22Rv1 (cell line): ENCODE measurements at regions not wholly inside any gene's neighbourhood (a gene's known extent, or its start where the extent isn't known, plus 50 kb on each side); places are given as distances from the start of the nearest gene placed in this dataset.

Experiments used
- H3K27ac ChIP-seq: fragments of 450-650 bp; 2 replicates; pipeline ENCODE4 v1.5.1; 2017
- ZFX ChIP-seq: fragments of 450-650 bp; IDR thresholded peaks from 2 replicates; pipeline ENCODE4 v1.6.1; 2017; ENCODE audit warnings: antibody characterized with exemption, borderline replicate concordance
- TF ChIP-seq, protein P1 (sequence below): fragments of 450-650 bp; IDR thresholded peaks from 2 replicates; pipeline ENCODE4 v1.5.1; 2017; ENCODE audit warnings: mild to moderate bottlenecking

DNA sequence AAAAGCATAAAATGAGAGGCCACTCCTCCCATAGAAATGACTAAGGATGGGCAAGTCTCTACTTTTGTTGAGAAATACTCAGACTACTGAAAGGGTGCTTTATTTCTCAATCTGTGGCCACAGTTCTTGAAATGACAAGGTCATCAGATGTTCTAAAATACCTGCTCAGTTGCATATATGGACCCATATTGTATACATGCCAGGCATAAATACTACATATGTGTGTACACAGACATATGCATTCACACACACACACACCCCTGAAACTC, 691.5 kb upstream of the SORCS1 start:
- no peak overlapping the region for H3K27ac ChIP-seq
- TF ChIP-seq, protein P1, sequence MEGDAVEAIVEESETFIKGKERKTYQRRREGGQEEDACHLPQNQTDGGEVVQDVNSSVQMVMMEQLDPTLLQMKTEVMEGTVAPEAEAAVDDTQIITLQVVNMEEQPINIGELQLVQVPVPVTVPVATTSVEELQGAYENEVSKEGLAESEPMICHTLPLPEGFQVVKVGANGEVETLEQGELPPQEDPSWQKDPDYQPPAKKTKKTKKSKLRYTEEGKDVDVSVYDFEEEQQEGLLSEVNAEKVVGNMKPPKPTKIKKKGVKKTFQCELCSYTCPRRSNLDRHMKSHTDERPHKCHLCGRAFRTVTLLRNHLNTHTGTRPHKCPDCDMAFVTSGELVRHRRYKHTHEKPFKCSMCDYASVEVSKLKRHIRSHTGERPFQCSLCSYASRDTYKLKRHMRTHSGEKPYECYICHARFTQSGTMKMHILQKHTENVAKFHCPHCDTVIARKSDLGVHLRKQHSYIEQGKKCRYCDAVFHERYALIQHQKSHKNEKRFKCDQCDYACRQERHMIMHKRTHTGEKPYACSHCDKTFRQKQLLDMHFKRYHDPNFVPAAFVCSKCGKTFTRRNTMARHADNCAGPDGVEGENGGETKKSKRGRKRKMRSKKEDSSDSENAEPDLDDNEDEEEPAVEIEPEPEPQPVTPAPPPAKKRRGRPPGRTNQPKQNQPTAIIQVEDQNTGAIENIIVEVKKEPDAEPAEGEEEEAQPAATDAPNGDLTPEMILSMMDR, result no peak
- TF ChIP-seq ZFX, result no peak

- no peak overlapping the region for H3K27ac ChIP-seq
- TF ChIP-seq ZFX, result no peak
- TF ChIP-seq, protein P1, result no peak
These were observed 691.0 kb upstream of the SORCS1 start for GRCh38 chr10:107855301-107856046.

- no peak for TF ChIP-seq ZFX
- no peak overlapping the region for H3K27ac ChIP-seq
These were observed 684.3 kb upstream of the SORCS1 start for GRCh38 chr10:107848726-107849360.

DNA sequence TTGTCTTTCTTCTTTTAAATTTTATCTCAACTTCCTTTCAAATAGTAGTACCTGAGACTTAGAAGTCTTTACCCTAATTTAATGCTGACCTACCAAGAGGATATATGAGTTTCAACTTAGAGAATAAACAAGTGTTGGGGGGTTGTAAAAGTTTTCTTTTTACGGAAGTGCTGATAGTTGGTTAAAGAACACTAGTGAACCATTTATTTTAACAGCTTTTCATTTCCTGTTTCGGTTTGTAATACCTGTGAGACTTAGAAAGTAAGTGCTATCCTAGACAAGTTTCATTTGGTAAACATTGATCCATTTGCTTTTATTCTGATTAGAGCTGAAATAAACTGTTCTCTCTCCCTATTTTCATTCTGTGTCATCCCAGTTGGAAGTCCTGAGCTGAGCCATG, 683.1 kb upstream of the SORCS1 start:
- TF ChIP-seq, protein P1, result no peak
- no peak for TF ChIP-seq ZFX
- no peak overlapping the region for H3K27ac ChIP-seq

GRCh38 chr10:107834706-107835105, 670.2 kb upstream of the SORCS1 start:
- no peak for TF ChIP-seq ZFX
- TF ChIP-seq, protein P1, result no peak

GRCh38 chr10:107831772-107832171, 667.3 kb upstream of the SORCS1 start:
- TF ChIP-seq ZFX, result no peak
- TF ChIP-seq, protein P1, result no peak
- H3K27ac ChIP-seq, result no peak overlapping the region

More at GRCh38 chr10:107834706-107835105, 670.2 kb upstream of the SORCS1 start:
- H3K27ac ChIP-seq, result no peak overlapping the region

DNA sequence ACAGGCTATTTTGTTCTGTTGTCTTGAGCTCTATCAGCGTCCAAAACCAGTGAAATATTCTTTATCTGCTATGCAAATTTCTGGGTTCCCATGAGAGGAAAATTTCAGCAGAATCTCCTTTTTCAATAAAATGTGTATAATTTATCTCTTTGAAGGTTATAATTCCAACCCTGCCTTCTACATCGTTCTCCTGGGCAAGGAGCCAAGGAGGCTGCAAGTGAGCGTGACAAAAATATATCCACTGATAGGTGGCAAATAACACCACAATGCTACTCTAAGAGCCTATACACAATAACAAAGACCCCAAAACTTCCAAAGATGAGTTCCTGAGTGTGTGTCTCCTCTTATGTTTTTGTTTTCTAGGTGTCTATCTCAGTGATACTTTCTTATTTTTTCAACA, 664.7 kb upstream of the SORCS1 start:
- TF ChIP-seq, protein P1, result no peak
- TF ChIP-seq ZFX, result no peak

More for the DNA sequence above, 664.7 kb upstream of the SORCS1 start:
- no peak overlapping the region for H3K27ac ChIP-seq
